A549 (cell line): ENCODE measurements at regions not wholly inside any gene's neighbourhood (a gene's known extent, or its start where the extent isn't known, plus 50 kb on each side); places are given as distances from the start of the nearest gene placed in this dataset.

ENCODE experiments used
- ATAC-seq, 2 experiments: fragments of 200-7000 bp in 1 of 2; fragments of >200 bp in 1 of 2; cut with Nextera tagmentation in 1 of 2; cut with Tn5 transposase in 1 of 2; 3 replicates each; pipeline versions ENCODE4 v1.8.0 to v1.9.1; 2018 to 2020; ENCODE audit warnings: mild to moderate bottlenecking in 1 of 2, moderate library complexity in 1 of 2
- CTCF ChIA-PET: fragments of 300-600 bp; sonication (Branson Sonifier 250); formaldehyde crosslinking; extraction: SDS; loops from one replicate; lab custom pipeline; 2021; ENCODE audit warnings: antibody characterized with exemption, inconsistent platforms; lab: Yijun Ruan, JAX
- POLR2A ChIA-PET: fragments of 350-600 bp; formaldehyde crosslinking; extraction: SDS; loops from one replicate; lab custom pipeline; 2021; ENCODE audit warnings: antibody characterized with exemption, inconsistent platforms; lab: Yijun Ruan, JAX
- DNase-seq, 2 experiments: peaks; one replicate each; pipeline versions ENCODE4 v3.0.0 to v3.0.0-alpha.2; 2011 to 2016; ENCODE audit warnings: low read depth in 1 of 2, low spot score in 1 of 2
- FAIRE-seq: peaks from 2 replicates; lab custom pipeline; 2011; peaks lifted over from hg19 to GRCh38; lab: Jason Lieb, UNC
- H3K27ac ChIP-seq, 2 experiments: fragments of >200 bp; sonication (Bioruptor Twin); formaldehyde crosslinking; 3 replicates each; pipeline ENCODE4 v1.5.1; 2016 to 2017
- H3K4me1 ChIP-seq: fragments of >200 bp; sonication (Bioruptor Twin); formaldehyde crosslinking; 3 replicates; pipeline ENCODE4 v1.6.1; 2016
- H3K4me2 ChIP-seq: fragments of >200 bp; sonication (Bioruptor Twin); formaldehyde crosslinking; 3 replicates; pipeline ENCODE4 v1.6.1; 2016
- H3K4me3 ChIP-seq: fragments of >200 bp; sonication (Bioruptor Twin); formaldehyde crosslinking; 3 replicates; pipeline ENCODE4 v1.5.1; 2016
- H3K9me3 ChIP-seq: fragments of >200 bp; sonication (Bioruptor Twin); formaldehyde crosslinking; 3 replicates; pipeline ENCODE4 v1.6.1; 2016
- BCL3 ChIP-seq: fragments of >200 bp; sonication (Bioruptor Twin); formaldehyde crosslinking; IDR thresholded peaks from 3 replicates; pipeline ENCODE4 v1.6.1; 2016
- E2F6 ChIP-seq: IDR thresholded peaks from 2 replicates; pipeline ENCODE4 v1.6.1; 2012; ENCODE audit warnings: low read depth, borderline replicate concordance
- EHF ChIP-seq: fragments of 250-450 bp; sonication (Bioruptor Pico); IDR thresholded peaks from 2 replicates; pipeline ENCODE4 v1.5.0; 2020; ENCODE audit warnings: mild to moderate bottlenecking
- EHMT2 ChIP-seq: fragments of 200-600 bp; sonication (generic); IDR thresholded peaks from 2 replicates; pipeline ENCODE4 v1.6.1; 2016; ENCODE audit warnings: antibody characterized with exemption, low read depth, mild to moderate bottlenecking, moderate library complexity
- ESRRA ChIP-seq: fragments of 150-350 bp; IDR thresholded peaks from 2 replicates; pipeline ENCODE4 v1.6.1; 2014; ENCODE audit warnings: mild to moderate bottlenecking, low read length, borderline replicate concordance
- FOSL2 ChIP-seq, 2 experiments: fragments of 450-650 bp in 1 of 2; fragments of >200 bp in 1 of 2; sonication (Bioruptor Twin) in 1 of 2; formaldehyde crosslinking; IDR thresholded peaks; 2 replicates each; pipeline versions ENCODE4 v1.5.0 to v1.6.1; 2016 to 2020; ENCODE audit warnings: mild to moderate bottlenecking in 1 of 2, moderate library complexity in 1 of 2
- FOXS1 ChIP-seq: fragments of 250-450 bp; sonication (Bioruptor Pico); IDR thresholded peaks from 2 replicates; pipeline ENCODE4 v1.5.0; 2020; ENCODE audit warnings: mild to moderate bottlenecking, moderate library complexity
- HMGXB4 ChIP-seq: fragments of 250-450 bp; sonication (Bioruptor Pico); IDR thresholded peaks from 2 replicates; pipeline ENCODE4 v1.5.0; 2021; ENCODE audit warnings: mild to moderate bottlenecking, moderate library complexity, borderline replicate concordance
- HOXB5 ChIP-seq: fragments of 250-450 bp; sonication (Bioruptor Pico); IDR thresholded peaks from 2 replicates; pipeline ENCODE4 v1.5.0; 2020; ENCODE audit warnings: mild to moderate bottlenecking, moderate library complexity
- KDM5A ChIP-seq: fragments of 200-600 bp; sonication (generic); IDR thresholded peaks from 2 replicates; pipeline ENCODE4 v1.6.1; 2016; ENCODE audit warnings: antibody characterized with exemption, mild to moderate bottlenecking
- MAFK ChIP-seq: fragments of 450-650 bp; IDR thresholded peaks from 2 replicates; pipeline ENCODE4 v1.6.1; 2014; ENCODE audit not compliant: partially characterized antibody
- MAX ChIP-seq: IDR thresholded peaks from 2 replicates; pipeline ENCODE4 v1.6.1; 2012
- MAZ ChIP-seq: fragments of 150-350 bp; IDR thresholded peaks from 2 replicates; pipeline ENCODE4 v1.6.1; 2014; ENCODE audit warnings: antibody characterized with exemption, low read depth, low read length, borderline replicate concordance
- NPAS2 ChIP-seq: fragments of 250-450 bp; sonication (Bioruptor Pico); IDR thresholded peaks from 2 replicates; pipeline ENCODE4 v1.8.0; 2022; ENCODE audit warnings: mild to moderate bottlenecking, moderate library complexity, borderline replicate concordance
- RAD21 ChIP-seq, 2 experiments: fragments of >200 bp in 1 of 2; sonication (Bioruptor Twin) in 1 of 2; formaldehyde crosslinking in 1 of 2; IDR thresholded peaks in 1 of 2; conservative IDR thresholded peaks in 1 of 2; 2 replicates in 1 of 2; 3 replicates in 1 of 2; pipeline ENCODE4 v1.6.1; 2012 to 2018; ENCODE audit warnings: inconsistent platforms in 1 of 2
- TP53 ChIP-seq: fragments of 250-450 bp; sonication (Bioruptor Pico); IDR thresholded peaks from 2 replicates; pipeline ENCODE4 v1.5.0; 2021; ENCODE audit warnings: mild to moderate bottlenecking, moderate library complexity
- USF2 ChIP-seq: fragments of 450-650 bp; IDR thresholded peaks from 2 replicates; pipeline ENCODE4 v1.6.1; 2014; ENCODE audit warnings: antibody characterized with exemption
- ZFP36 ChIP-seq: fragments of 450-650 bp; IDR thresholded peaks from 2 replicates; pipeline ENCODE4 v1.6.1; 2014; ENCODE audit warnings: borderline replicate concordance; ENCODE audit not compliant: partially characterized antibody
- ZNF302 ChIP-seq: fragments of 250-450 bp; sonication (Bioruptor Pico); IDR thresholded peaks from 2 replicates; pipeline ENCODE4 v1.9.0; 2021; ENCODE audit warnings: inconsistent platforms, mild to moderate bottlenecking, moderate library complexity
- ZSCAN20 ChIP-seq: fragments of 250-450 bp; sonication (Bioruptor Pico); IDR thresholded peaks from 2 replicates; pipeline ENCODE4 v1.8.0; 2022; ENCODE audit warnings: mild to moderate bottlenecking, moderate library complexity
- WGBS: methylation state at CpG from one replicate; pipeline ENCODE4 v1.1.6; 2017; ENCODE audit errors: missing lambda C conversion rate; 5-methylcytosine and 5-hydroxymethylcytosine counted together

- TF ChIP-seq HOXB5 (no peak), MAFK (peak; percentile 75)
- no peak for FAIRE-seq
- no peaks in the 10 kb centered on the region for H3K9me3 ChIP-seq
- ATAC-seq: no peak
- peaks cover 20% of the 10 kb centered on the region for H3K4me1 ChIP-seq
- POLR2A ChIA-PET: no interaction called here
- H3K4me3 ChIP-seq: no peak overlapping the region
- CTCF ChIA-PET: interaction anchor here (0.5 kb wide), 1 partner anchor 277 kb away, joined by 3 read pairs; no protein-coding TSS in a partner anchor
- H3K27ac ChIP-seq: peak overlapping the region; percentile 64 to 72
- peak overlapping the region; percentile 10; the same call in 1 of the 3 replicates for H3K4me2 ChIP-seq
- DNase-seq: peak in 1 of 2 experiments; percentile 2
These were observed 272.8 kb upstream of the CPEB2 start for GRCh38 chr4:14729282-14730000.

- FAIRE-seq: no peak
- no peak overlapping the region for H3K4me2 ChIP-seq
- WGBS: 36% methylated on average over 1 of the region's 1 CpG
- no peaks in the 10 kb centered on the region for H3K4me1 ChIP-seq
- no peak overlapping the region for H3K27ac ChIP-seq
- H3K4me3 ChIP-seq: no peak overlapping the region
- H3K9me3 ChIP-seq: no peaks in the 10 kb centered on the region
- TF ChIP-seq BCL3 (no peak), ZNF302 (CRISPR knock-in tag) (no peak), FOSL2 (IDR thresholded peaks at IDR 0.05) (no peak), FOSL2 (CRISPR knock-in tag; IDR thresholded peaks at IDR 0.05) (no peak), KDM5A (no peak), EHMT2 (no peak), ESRRA (no peak), TP53 (CRISPR knock-in tag) (no peak), HOXB5 (no peak), EHF (CRISPR knock-in tag) (no peak), E2F6 (no peak), MAZ (no peak), HMGXB4 (CRISPR knock-in tag) (no peak), NPAS2 (CRISPR knock-in tag) (no peak), ZSCAN20 (CRISPR knock-in tag) (no peak), ZFP36 (no peak), USF2 (no peak), FOXS1 (CRISPR knock-in tag) (no peak), RAD21 (conservative IDR thresholded peaks at IDR 0.05 in 1 of 2, IDR thresholded peaks at IDR 0.05 in 1 of 2) (no peak), MAX (no peak)
- DNase-seq: no peak
- CTCF ChIA-PET: no interaction called here
- POLR2A ChIA-PET: no interaction called here
- no peak for ATAC-seq
These were observed 260.2 kb upstream of the CPEB2 start for GRCh38 chr4:14742054-14742453.
